ENCODE measurements at regions not wholly inside any gene's neighbourhood (a gene's known extent, or its start where the extent isn't known, plus 50 kb on each side); places are given as distances from the start of the nearest gene placed in this dataset.

DNA sequence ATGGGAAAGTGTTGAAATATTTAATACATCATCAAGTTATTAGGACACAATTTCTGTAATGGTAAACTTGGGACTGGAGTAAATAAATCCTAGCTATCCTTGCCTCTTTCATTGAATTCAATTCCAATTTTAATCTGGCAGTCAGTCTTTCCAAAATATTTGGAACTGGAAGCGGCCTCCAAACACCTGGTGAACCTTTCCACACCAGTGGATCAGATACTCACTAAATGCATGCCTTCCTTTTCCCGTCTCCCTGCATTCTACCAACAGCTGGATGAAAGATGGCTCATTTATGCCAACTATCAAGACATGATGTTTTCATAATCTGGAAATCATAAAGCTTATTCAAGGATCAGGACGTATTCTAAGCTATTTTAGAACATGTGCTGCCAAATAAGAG is 488.2 kb upstream of the SPHKAP start:
- DNase-seq, result peak in 1 of 2 donors; percentile 18
- peak; percentile 58 to 74 for ATAC-seq
- intact Hi-C loops (cut with DNase I; ENCODE audit: low total_unique reads) (no loop called here), in situ Hi-C loops (cut with MboI; ENCODE audit: low sequenced_read_pairs in 4 of 4) (loop anchor here in 3 of 4 donors (10.0 to 25.0 kb wide), 3 partner anchors 95 to 782 kb away; partner anchors contain the start of gene PID1 (in 1 of the 3))
- peak overlapping the region in 1 of 4 donors; percentile 8 for H3K27ac ChIP-seq
- H3K36me3 ChIP-seq, result no peaks in the 10 kb centered on the region
- H3K27me3 ChIP-seq, result no peaks in the 10 kb centered on the region
- no peak overlapping the region for H3K4me3 ChIP-seq
- TF ChIP-seq, protein P1, sequence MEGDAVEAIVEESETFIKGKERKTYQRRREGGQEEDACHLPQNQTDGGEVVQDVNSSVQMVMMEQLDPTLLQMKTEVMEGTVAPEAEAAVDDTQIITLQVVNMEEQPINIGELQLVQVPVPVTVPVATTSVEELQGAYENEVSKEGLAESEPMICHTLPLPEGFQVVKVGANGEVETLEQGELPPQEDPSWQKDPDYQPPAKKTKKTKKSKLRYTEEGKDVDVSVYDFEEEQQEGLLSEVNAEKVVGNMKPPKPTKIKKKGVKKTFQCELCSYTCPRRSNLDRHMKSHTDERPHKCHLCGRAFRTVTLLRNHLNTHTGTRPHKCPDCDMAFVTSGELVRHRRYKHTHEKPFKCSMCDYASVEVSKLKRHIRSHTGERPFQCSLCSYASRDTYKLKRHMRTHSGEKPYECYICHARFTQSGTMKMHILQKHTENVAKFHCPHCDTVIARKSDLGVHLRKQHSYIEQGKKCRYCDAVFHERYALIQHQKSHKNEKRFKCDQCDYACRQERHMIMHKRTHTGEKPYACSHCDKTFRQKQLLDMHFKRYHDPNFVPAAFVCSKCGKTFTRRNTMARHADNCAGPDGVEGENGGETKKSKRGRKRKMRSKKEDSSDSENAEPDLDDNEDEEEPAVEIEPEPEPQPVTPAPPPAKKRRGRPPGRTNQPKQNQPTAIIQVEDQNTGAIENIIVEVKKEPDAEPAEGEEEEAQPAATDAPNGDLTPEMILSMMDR (IDR thresholded peaks at IDR 0.05 in 4 of 5, conservative IDR thresholded peaks at IDR 0.05 in 1 of 5), result no peak
- TF ChIP-seq POLR2A (IDR thresholded peaks at IDR 0.05), result no peak
- H3K9me3 ChIP-seq, result no peaks in the 10 kb centered on the region
- H3K4me1 ChIP-seq, result no peaks in the 10 kb centered on the region

DNA sequence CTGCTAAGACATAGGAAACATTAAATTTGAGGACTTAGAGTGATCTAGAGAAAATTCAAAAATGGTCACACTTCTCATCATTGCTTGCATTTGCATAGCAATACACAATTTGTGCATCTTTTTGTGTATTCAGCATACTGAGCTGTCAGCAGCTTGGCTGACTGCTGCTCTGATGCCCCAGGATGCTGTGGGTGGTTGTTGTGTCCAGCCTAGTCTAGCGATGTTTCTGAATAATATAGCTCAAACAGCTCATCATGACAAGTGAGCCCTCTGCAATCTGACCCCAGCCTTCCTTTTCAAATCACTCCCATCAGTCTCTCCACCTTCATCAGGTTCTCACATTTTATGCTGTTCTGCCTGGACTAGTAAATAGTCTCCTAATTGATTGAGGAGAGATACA is 483.7 kb upstream of the SPHKAP start:
- H3K27me3 ChIP-seq, result no peaks in the 10 kb centered on the region
- no peak overlapping the region for H3K27ac ChIP-seq
- in situ Hi-C loops (cut with MboI; ENCODE audit: low sequenced_read_pairs in 4 of 4) (loop anchor here in 2 of 4 donors (25.0 kb wide), 1 partner anchor 778 kb away; no protein-coding TSS in a partner anchor), intact Hi-C loops (cut with DNase I; ENCODE audit: low total_unique reads) (no loop called here)
- no peak for ATAC-seq
- H3K4me3 ChIP-seq, result no peak overlapping the region
- no peaks in the 10 kb centered on the region for H3K36me3 ChIP-seq
- DNase-seq, result no peak
- no peaks in the 10 kb centered on the region for H3K4me1 ChIP-seq
- TF ChIP-seq POLR2A (IDR thresholded peaks at IDR 0.05), result no peak
- TF ChIP-seq, protein P1 (IDR thresholded peaks at IDR 0.05 in 4 of 5, conservative IDR thresholded peaks at IDR 0.05 in 1 of 5), result no peak
- no peaks in the 10 kb centered on the region for H3K9me3 ChIP-seq

DNA sequence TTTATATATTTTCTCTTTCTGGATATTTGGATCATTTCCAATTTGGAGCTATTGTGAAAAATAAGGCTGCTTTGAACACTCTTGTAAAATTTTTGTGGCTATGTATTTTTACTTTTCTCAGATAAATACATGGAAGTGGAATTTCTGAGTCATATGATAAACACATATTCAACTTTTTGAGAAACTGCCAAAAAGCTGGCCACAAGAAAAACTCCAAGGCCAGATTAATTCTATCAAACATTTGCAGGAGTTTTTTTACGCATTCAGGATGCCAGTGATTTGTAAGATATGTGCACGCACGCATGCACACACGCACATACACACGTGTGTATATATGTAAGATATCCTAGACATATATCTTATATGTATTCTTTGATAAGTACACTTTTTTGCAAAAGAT is 477.5 kb upstream of the SPHKAP start:
- no peak for DNase-seq
- H3K4me1 ChIP-seq, result no peaks in the 10 kb centered on the region
- no peaks in the 10 kb centered on the region for H3K27me3 ChIP-seq
- H3K36me3 ChIP-seq, result no peaks in the 10 kb centered on the region
- ATAC-seq, result no peak
- in situ Hi-C loops (cut with MboI; ENCODE audit: low sequenced_read_pairs in 4 of 4) (loop anchor here in 2 of 4 donors (25.0 kb wide), 1 partner anchor 772 kb away; no protein-coding TSS in a partner anchor), intact Hi-C loops (cut with DNase I; ENCODE audit: low total_unique reads) (loop anchor here (5.0 to 10.0 kb wide), 2 partner anchors 614 to 767 kb away; no protein-coding TSS in a partner anchor)
- TF ChIP-seq, protein P1 (IDR thresholded peaks at IDR 0.05 in 4 of 5, conservative IDR thresholded peaks at IDR 0.05 in 1 of 5), result no peak
- no peak for TF ChIP-seq POLR2A (IDR thresholded peaks at IDR 0.05)
- H3K9me3 ChIP-seq, result no peaks in the 10 kb centered on the region
- H3K4me3 ChIP-seq, result no peak overlapping the region
- no peak overlapping the region for H3K27ac ChIP-seq

DNA sequence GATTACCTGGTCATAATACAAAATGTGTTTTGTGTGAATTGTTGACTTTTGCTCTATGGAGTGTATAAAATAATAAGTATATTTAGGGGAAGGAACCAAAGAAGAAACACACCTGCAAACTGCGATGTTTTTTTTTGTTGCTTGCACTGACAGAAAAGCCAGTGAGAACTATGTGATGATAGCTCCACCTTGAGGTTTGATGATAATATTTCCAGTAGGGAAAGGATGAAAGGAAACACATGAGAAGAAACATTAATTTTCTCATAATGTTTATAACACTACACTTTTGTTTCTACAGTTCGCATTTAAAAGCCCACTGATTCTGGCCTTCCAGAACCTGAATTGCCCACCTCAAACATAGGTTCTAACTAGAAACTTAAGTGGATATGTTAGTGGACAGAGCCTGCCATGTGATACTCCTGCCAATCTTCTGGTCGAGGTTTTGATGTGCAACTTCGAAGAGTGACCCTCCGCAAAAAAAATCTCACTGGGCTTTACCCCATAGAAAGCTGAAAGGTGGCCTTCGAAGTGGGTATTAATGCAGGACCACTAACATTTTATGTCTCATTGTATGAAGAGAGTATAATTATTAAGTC is 476.4 kb upstream of the SPHKAP start:
- H3K4me3 ChIP-seq, result no peak overlapping the region
- H3K36me3 ChIP-seq, result no peaks in the 10 kb centered on the region
- intact Hi-C loops (cut with DNase I; ENCODE audit: low total_unique reads) (loop anchor here (5.0 to 10.0 kb wide), 2 partner anchors 613 to 766 kb away; no protein-coding TSS in a partner anchor), in situ Hi-C loops (cut with MboI; ENCODE audit: low sequenced_read_pairs in 4 of 4) (loop anchor here in 2 of 4 donors (25.0 kb wide), 1 partner anchor 771 kb away; no protein-coding TSS in a partner anchor)
- no peak for ATAC-seq
- H3K27ac ChIP-seq, result no peak overlapping the region
- no peak for DNase-seq
- TF ChIP-seq, protein P1 (IDR thresholded peaks at IDR 0.05 in 4 of 5, conservative IDR thresholded peaks at IDR 0.05 in 1 of 5), result peak in 1 of 5 experiments; percentile 41
- TF ChIP-seq POLR2A (IDR thresholded peaks at IDR 0.05), result no peak
- no peaks in the 10 kb centered on the region for H3K4me1 ChIP-seq
- no peaks in the 10 kb centered on the region for H3K9me3 ChIP-seq
- no peaks in the 10 kb centered on the region for H3K27me3 ChIP-seq
